ENCODE measurements at regions not wholly inside any gene's neighbourhood (a gene's known extent, or its start where the extent isn't known, plus 50 kb on each side); places are given as distances from the start of the nearest gene placed in this dataset.

GRCh38 chr13:44125943-44126469, 246.3 kb downstream of the LACC1 start:
- TF ChIP-seq ZNF274 (IDR thresholded peaks at IDR 0.05; ENCODE audit: low read depth, low read length) (no peak), SUZ12 (IDR thresholded peaks at IDR 0.05; ENCODE audit: extremely low read depth, insufficient read depth, insufficient read length) (no peak)
